ENCODE measurements at regions not wholly inside any gene's neighbourhood (a gene's known extent, or its start where the extent isn't known, plus 50 kb on each side); places are given as distances from the start of the nearest gene placed in this dataset.

GRCh38 chr2:58721912-58722591 lies 480.9 kb upstream of the FANCL start:
- ChIA-PET CTCF (interaction anchor here (1.4 kb wide), 1 partner anchor 9 kb away, joined by 4 read pairs; no protein-coding TSS in a partner anchor), POLR2A (no interaction called here)
- TF ChIP-seq CTCF (IDR thresholded peaks at IDR 0.05; ENCODE audit: insufficient read depth, low read depth, low read length): no peak
- no peak for DNase-seq (ENCODE audit: low read depth)
- Histone ChIP-seq H3K4me3 (ENCODE audit: low read depth, low read length) (no peak overlapping the region), H3K27me3 (ENCODE audit: control insufficient read depth, insufficient read depth, low read length) (no peaks in the 10 kb centered on the region), H3K36me3 (ENCODE audit: control insufficient read depth, insufficient read depth, low read length) (no peaks in the 10 kb centered on the region)

GRCh38 chr2:58720770-58721697 lies 479.9 kb upstream of the FANCL start:
- ChIA-PET CTCF (no interaction called here), POLR2A (no interaction called here)
- H3K36me3 ChIP-seq (ENCODE audit: control insufficient read depth, insufficient read depth, low read length): no peaks in the 10 kb centered on the region
- no peaks in the 10 kb centered on the region for H3K27me3 ChIP-seq (ENCODE audit: control insufficient read depth, insufficient read depth, low read length)
- DNase-seq (ENCODE audit: low read depth): no peak
- no peak overlapping the region for H3K4me3 ChIP-seq (ENCODE audit: low read depth, low read length)
- TF ChIP-seq CTCF (IDR thresholded peaks at IDR 0.05; ENCODE audit: insufficient read depth, low read depth, low read length): no peak

GRCh38 chr2:58720033-58720769 lies 479.1 kb upstream of the FANCL start:
- H3K4me3 ChIP-seq (ENCODE audit: low read depth, low read length): no peak overlapping the region
- no peak for TF ChIP-seq CTCF (IDR thresholded peaks at IDR 0.05; ENCODE audit: insufficient read depth, low read depth, low read length)
- H3K27me3 ChIP-seq (ENCODE audit: control insufficient read depth, insufficient read depth, low read length): no peaks in the 10 kb centered on the region
- no peaks in the 10 kb centered on the region for H3K36me3 ChIP-seq (ENCODE audit: control insufficient read depth, insufficient read depth, low read length)
- ChIA-PET POLR2A (no interaction called here), CTCF (interaction anchor here (0.9 kb wide), 1 partner anchor 1861 kb away, joined by 3 read pairs; no protein-coding TSS in a partner anchor)
- no peak for DNase-seq (ENCODE audit: low read depth)

- H3K4me3 ChIP-seq (ENCODE audit: low read depth, low read length): no peak overlapping the region
- POLR2A ChIA-PET: no interaction called here
- TF ChIP-seq CTCF (IDR thresholded peaks at IDR 0.05; ENCODE audit: insufficient read depth, low read depth, low read length): no peak
These were observed 474.2 kb upstream of the FANCL start for GRCh38 chr2:58715344-58715743.

More at GRCh38 chr2:58715344-58715743, 474.2 kb upstream of the FANCL start:
- CTCF ChIA-PET: interaction anchor here (0.5 to 1.3 kb wide), 3 partner anchors 9 to 1034 kb away, joined by 3 read pairs; no protein-coding TSS in a partner anchor
- H3K27me3 ChIP-seq (ENCODE audit: control insufficient read depth, insufficient read depth, low read length): no peaks in the 10 kb centered on the region
- DNase-seq (ENCODE audit: low read depth): no peak
- no peaks in the 10 kb centered on the region for H3K36me3 ChIP-seq (ENCODE audit: control insufficient read depth, insufficient read depth, low read length)
